Common myeloid progenitor, CD34-positive (primary cell): ENCODE measurements at regions not wholly inside any gene's neighbourhood (a gene's known extent, or its start where the extent isn't known, plus 50 kb on each side); places are given as distances from the start of the nearest gene placed in this dataset.

Experiments used
- CTCF ChIA-PET: fragments of 350-600 bp; sonication (Branson Sonifier 250); formaldehyde crosslinking; loops from one replicate; lab custom pipeline; 2021; ENCODE audit warnings: antibody characterized with exemption; lab: Charles Lee
- POLR2A ChIA-PET: fragments of 350-600 bp; sonication (Branson Sonifier 250); formaldehyde crosslinking; loops from one replicate; lab custom pipeline; 2021; ENCODE audit warnings: antibody characterized with exemption; lab: Charles Lee
- DNase-seq, 3 donors: peaks; one replicate each; pipeline versions ENCODE4 v3.0.0 to v3.0.0-alpha.2; 2013
- H3K27ac ChIP-seq, 2 experiments: 1 replicate in 1 of 2; 2 replicates in 1 of 2; pipeline ENCODE4 v1.7.0; 2013; ENCODE audit warnings: inconsistent platforms in 2 of 2, low read length in 2 of 2, mild to moderate bottlenecking in 2 of 2, low read depth in 1 of 2, moderate library complexity in 1 of 2; ENCODE audit not compliant: severe bottlenecking in 2 of 2, insufficient read depth in 1 of 2, poor library complexity in 1 of 2
- H3K27me3 ChIP-seq, 5 experiments: replicated peaks in 2 of 5; 1 replicate in 3 of 5; 2 replicates in 2 of 5; pipeline versions ENCODE4 v1.6.1 to v1.7.0; 2013; ENCODE audit warnings: low read length in 4 of 5, mild to moderate bottlenecking in 2 of 5, moderate library complexity in 2 of 5, inconsistent platforms in 1 of 5; ENCODE audit not compliant: insufficient read depth in 5 of 5, control insufficient read depth in 4 of 5
- H3K36me3 ChIP-seq, 4 experiments: 1 replicate in 2 of 4; 2 replicates in 2 of 4; pipeline versions ENCODE4 v1.6.1 to v1.7.0; 2013; ENCODE audit warnings: low read length in 3 of 4, control low read depth in 1 of 4, mild to moderate bottlenecking in 1 of 4; ENCODE audit not compliant: control insufficient read depth in 4 of 4, insufficient read depth in 4 of 4
- H3K4me1 ChIP-seq, 4 experiments: 1 replicate in 3 of 4; 2 replicates in 1 of 4; pipeline versions ENCODE4 v1.6.1 to v1.7.1; 2013; ENCODE audit warnings: low read length in 3 of 4, mild to moderate bottlenecking in 3 of 4, control low read depth in 1 of 4, inconsistent platforms in 1 of 4, moderate library complexity in 1 of 4; ENCODE audit not compliant: control insufficient read depth in 4 of 4, insufficient read depth in 4 of 4; ENCODE audit errors: control extremely low read depth in 1 of 4
- H3K4me3 ChIP-seq, 7 experiments: 1 replicate in 4 of 7; 2 replicates in 3 of 7; pipeline versions ENCODE4 v1.5.1 to v1.7.0; 2013; ENCODE audit warnings: mild to moderate bottlenecking in 7 of 7, low read length in 6 of 7, moderate library complexity in 6 of 7, inconsistent platforms in 2 of 7, low read depth in 2 of 7, control low read depth in 1 of 7; ENCODE audit not compliant: insufficient read depth in 4 of 7, control insufficient read depth in 1 of 7; ENCODE audit errors: extremely low read depth in 1 of 7
- H3K9me3 ChIP-seq, 5 experiments: 1 replicate in 4 of 5; 2 replicates in 1 of 5; pipeline versions ENCODE4 v1.6.1 to v1.7.1; 2013; ENCODE audit warnings: low read length in 4 of 5, mild to moderate bottlenecking in 2 of 5, inconsistent platforms in 1 of 5, low read depth in 1 of 5, moderate library complexity in 1 of 5; ENCODE audit not compliant: control insufficient read depth in 4 of 5, insufficient read depth in 2 of 5; ENCODE audit errors: control extremely low read depth in 1 of 5
- WGBS: methylation state at CpG from one replicate; pipeline ENCODE4 v1.1.5; 2013; ENCODE audit not compliant: insufficient coverage; 5-methylcytosine and 5-hydroxymethylcytosine counted together

DNA sequence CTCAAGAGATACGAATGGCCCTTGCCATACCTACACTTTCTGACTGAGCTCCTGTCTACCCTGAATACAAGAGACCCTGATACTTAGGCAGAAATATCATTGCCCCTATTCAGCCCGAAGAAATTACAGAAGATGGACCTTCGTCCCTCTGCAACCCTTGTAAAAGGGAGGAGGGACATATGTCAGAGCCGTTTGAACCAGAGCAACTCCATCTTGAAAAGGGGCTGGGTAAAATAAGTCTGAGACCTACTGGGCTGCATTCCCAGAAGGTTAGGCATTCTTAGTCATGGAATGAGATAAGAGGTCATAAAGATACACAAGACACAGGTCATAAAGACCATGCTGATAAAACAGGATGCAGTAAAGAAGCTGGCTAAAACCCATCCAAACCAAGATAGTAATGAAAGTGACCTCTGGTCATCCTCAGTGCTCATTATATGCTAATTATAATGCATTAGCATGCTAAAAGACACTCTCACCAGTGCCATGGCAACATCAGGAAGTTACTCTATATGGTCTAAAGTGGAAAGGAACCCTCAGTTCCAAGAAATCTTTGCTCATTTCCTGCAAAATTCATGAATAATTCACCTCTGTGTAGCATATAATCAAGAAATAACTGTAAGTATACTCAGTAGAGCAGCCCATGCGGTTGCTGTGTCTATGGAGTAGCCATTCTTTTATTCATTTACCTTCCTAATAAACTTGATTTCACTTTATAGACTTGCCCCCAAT, 49.7 kb upstream of the GPD1L start:
- no peaks in the 10 kb centered on the region for H3K27me3 ChIP-seq
- no peak overlapping the region for H3K27ac ChIP-seq
- H3K36me3 ChIP-seq, result no peaks in the 10 kb centered on the region
- no peak for DNase-seq
- peaks cover 0 to 6% (median 1%) of the 10 kb centered on the region in 4 experiments for H3K4me1 ChIP-seq
- POLR2A ChIA-PET, result no interaction called here
- 76% methylated on average over 3 of the region's 5 CpGs for WGBS
- no peak overlapping the region for H3K4me3 ChIP-seq
- CTCF ChIA-PET, result interaction anchor here (1.3 kb wide), 1 partner anchor 38 kb away, joined by 4 read pairs; no protein-coding TSS in a partner anchor
- peaks cover 0 to 2% (median 0%) of the 10 kb centered on the region in 5 experiments for H3K9me3 ChIP-seq
